ENCODE measurements at regions not wholly inside any gene's neighbourhood (a gene's known extent, or its start where the extent isn't known, plus 50 kb on each side); places are given as distances from the start of the nearest gene placed in this dataset.

- no peak overlapping the region for H3K4me3 ChIP-seq (ENCODE audit: low read depth, low read length)
- no peak for TF ChIP-seq CTCF (IDR thresholded peaks at IDR 0.05; ENCODE audit: low read depth, low read length)
- TF ChIP-seq POLR2A (IDR thresholded peaks at IDR 0.05; ENCODE audit: extremely low read depth, insufficient read length) = no peak
- TF ChIP-seq MAX (IDR thresholded peaks at IDR 0.05; ENCODE audit: low read depth, low read length) = no peak
- no peak for TF ChIP-seq MYC (IDR thresholded peaks at IDR 0.05; ENCODE audit: low read depth, low read length)
- no peak for DNase-seq (ENCODE audit: low read depth)
Measured at GRCh38 chr5:128913551-128913950, 51.7 kb upstream of the SLC27A6 start.
